ENCODE measurements at regions not wholly inside any gene's neighbourhood (a gene's known extent, or its start where the extent isn't known, plus 50 kb on each side); places are given as distances from the start of the nearest gene placed in this dataset.

GRCh38 chr2:196331851-196332250 is 160.5 kb upstream of the STK17B start:
- TF ChIP-seq CTCF (IDR thresholded peaks at IDR 0.05) (no peak), POLR2A (IDR thresholded peaks at IDR 0.05) (no peak)
